Eye (tissue), 1 donor: ENCODE measurements at regions not wholly inside any gene's neighbourhood (a gene's known extent, or its start where the extent isn't known, plus 50 kb on each side); places are given as distances from the start of the nearest gene placed in this dataset.
"Not testable (repeated sequence)": the region's sequence is repeated elsewhere in the genome, so short reads cannot be mapped to it uniquely, and the experiment has no call there.

Experiments used
- DNase-seq: peaks from one replicate; pipeline ENCODE4 v3.0.0-alpha.2; 2015

- peak; percentile 50 for DNase-seq
Measured at GRCh38 chr12:78530100-78530765, 334.3 kb upstream of the SYT1 start.

GRCh38 chr12:78531831-78532458, 332.6 kb upstream of the SYT1 start:
- DNase-seq: peak; percentile 2

- DNase-seq: no peak
Measured at GRCh38 chr12:78534311-78534710, 330.3 kb upstream of the SYT1 start.

- DNase-seq: no peak
Measured at GRCh38 chr12:78540606-78541336, 323.8 kb upstream of the SYT1 start.

- DNase-seq: no peak
Measured at GRCh38 chr12:78550831-78551230, 313.7 kb upstream of the SYT1 start.

GRCh38 chr12:78555802-78556201, 308.8 kb upstream of the SYT1 start:
- no peak for DNase-seq

- no peak for DNase-seq
Measured at GRCh38 chr12:78556651-78557050, 307.9 kb upstream of the SYT1 start.

- no peak for DNase-seq
Measured at GRCh38 chr12:78559416-78559815, 305.2 kb upstream of the SYT1 start.

GRCh38 chr12:78559886-78560285, 304.7 kb upstream of the SYT1 start:
- DNase-seq: no peak

GRCh38 chr12:78560633-78561032, 303.9 kb upstream of the SYT1 start:
- no peak for DNase-seq

- peak; percentile 41 for DNase-seq
Measured at GRCh38 chr12:78562368-78563205, 302.0 kb upstream of the SYT1 start.

GRCh38 chr12:78563826-78564225, 300.7 kb upstream of the SYT1 start:
- no peak for DNase-seq

GRCh38 chr12:78566456-78566855, 298.1 kb upstream of the SYT1 start:
- no peak for DNase-seq

- peak; percentile 83 for DNase-seq
Measured at GRCh38 chr12:78568321-78569020, 296.1 kb upstream of the SYT1 start.

- DNase-seq: no peak
Measured at GRCh38 chr12:78571953-78572352, 292.6 kb upstream of the SYT1 start.

GRCh38 chr12:78575208-78575607, 289.4 kb upstream of the SYT1 start:
- DNase-seq: not testable (repeated sequence)

GRCh38 chr12:78579846-78580245, 284.7 kb upstream of the SYT1 start:
- DNase-seq: no peak

- DNase-seq: no peak
Measured at GRCh38 chr12:78580296-78580695, 284.3 kb upstream of the SYT1 start.

- DNase-seq: no peak
Measured at GRCh38 chr12:78584695-78585094, 279.9 kb upstream of the SYT1 start.

GRCh38 chr12:78585132-78585531, 279.4 kb upstream of the SYT1 start:
- no peak for DNase-seq

- DNase-seq: no peak
Measured at GRCh38 chr12:78586790-78587189, 277.8 kb upstream of the SYT1 start.

GRCh38 chr12:78599366-78599765, 265.2 kb upstream of the SYT1 start:
- peak; percentile 25 for DNase-seq

GRCh38 chr12:78600541-78600940, 264.0 kb upstream of the SYT1 start:
- DNase-seq: no peak
